LoVo (cell line): ENCODE measurements at regions not wholly inside any gene's neighbourhood (a gene's known extent, or its start where the extent isn't known, plus 50 kb on each side); places are given as distances from the start of the nearest gene placed in this dataset.

Experiments used
- DNase-seq: peaks from one replicate; pipeline ENCODE4 v3.0.0-alpha.2; 2016; ENCODE audit warnings: low spot score

DNA sequence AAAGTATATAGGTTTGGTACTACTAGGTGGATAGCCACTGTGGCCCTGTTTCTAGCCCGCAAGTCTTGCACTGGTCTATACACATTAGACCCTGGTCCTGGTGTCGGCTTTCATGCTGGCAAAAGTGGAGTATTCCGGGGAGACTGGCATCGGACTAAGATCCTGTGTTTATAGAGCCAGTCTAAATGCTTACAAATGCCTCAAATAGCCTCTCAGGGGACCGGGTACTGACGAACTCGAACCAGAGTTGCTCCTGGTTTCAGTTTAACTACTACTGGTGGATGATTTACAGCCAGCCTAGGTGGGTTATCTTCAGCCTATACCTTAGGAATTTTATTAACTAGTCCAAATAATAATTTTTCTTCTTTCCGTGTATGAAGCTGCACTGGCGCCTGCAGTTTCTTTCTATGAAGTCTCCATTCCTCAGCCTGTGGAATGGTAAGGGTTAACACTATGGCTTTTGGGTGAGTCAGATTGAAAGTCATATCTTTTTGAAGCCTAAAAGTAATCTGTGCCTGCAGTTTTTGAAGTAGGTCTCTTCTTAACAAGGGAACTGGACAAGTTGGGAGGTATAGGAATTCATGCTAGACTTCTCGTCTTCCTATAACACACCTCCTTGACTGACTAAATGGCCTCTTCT is 51.3 kb downstream of the OR10H4 start:
- no peak for DNase-seq

DNA sequence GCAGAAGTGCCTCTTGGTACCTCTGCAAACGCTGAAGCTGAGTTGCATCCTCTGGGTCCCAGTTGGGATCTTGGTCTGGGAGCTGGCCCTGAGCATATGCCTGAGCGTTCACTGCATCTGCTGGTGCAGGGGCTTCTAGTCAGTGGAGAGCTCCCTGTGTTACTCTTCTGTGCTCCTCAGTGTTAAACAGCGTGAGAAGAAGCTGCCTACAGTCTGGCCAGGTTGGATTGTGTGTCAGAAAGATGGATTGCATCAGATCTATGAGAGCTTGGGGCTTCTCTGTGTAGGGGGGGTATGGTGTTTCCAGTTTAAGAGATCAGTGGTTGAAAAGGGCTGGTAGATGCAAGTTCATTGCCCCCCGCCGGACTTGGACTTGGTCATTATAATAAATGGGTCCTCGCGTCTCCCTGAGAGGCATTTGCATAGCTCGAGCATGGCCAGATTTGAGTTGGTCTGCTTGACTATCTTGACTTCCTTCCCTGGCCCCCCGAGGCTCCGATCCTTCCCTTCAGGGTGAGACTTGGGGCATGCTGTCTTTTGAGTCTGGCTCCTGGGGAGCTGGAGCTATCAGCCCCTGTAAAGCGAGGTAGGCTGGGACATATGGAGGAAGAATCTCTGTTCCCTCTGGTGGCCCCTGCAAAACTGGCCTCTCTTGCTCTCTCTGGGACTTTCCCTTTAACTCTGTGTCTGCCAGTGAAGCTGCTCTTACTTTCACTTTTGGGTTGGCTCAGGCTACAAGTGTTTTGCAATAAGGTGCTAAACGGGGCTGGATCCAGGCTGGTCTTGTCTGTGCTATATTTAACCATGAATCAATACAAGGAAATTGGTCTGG is 52.9 kb downstream of the OR10H4 start:
- DNase-seq: peak; percentile 22

DNA sequence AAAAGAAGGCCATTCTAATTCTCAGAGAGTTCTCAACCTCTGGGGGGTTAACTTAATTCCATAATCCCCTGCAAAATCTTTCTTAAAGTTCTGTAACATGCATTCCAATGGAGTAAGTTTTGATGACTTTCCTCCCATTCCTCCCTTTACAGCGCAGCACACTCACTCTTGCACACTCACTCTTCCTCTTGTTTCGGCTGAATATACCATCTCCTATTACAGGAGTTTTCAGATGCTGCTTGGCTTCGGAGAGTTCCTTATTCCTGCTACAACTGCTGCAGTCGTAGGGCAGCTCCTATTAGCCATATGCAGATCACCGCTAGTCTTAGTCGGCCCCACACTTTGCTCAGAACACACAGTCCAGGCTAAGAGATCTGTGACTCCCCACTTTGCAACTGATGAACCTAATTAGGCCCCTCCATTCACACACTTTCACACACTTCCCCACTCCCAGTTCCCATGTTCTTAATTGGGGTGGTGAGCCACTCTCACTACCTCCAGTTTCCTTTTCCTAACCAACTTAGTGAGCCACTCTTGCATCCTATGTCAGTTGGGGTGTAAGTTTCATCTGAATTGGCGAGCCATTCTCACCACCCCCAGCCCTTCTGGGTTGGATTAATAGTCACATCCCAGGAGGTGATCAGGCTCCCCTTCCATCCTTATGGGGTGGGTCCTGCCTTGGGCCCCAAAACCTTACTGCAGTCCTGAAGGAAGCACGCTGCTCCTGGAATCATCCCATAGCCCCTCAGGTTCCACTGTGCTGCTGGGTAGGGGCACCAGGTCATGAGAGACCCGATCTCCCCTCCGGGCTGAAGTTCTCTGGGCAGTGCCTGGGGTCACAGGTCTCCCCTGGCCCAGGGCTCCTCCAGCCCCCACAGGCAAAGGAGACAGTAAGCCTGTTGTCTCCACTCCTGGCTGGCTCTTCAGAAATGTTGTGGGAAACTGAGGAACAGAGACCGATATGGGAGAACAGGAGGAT is 53.9 kb downstream of the OR10H4 start:
- no peak for DNase-seq

DNA sequence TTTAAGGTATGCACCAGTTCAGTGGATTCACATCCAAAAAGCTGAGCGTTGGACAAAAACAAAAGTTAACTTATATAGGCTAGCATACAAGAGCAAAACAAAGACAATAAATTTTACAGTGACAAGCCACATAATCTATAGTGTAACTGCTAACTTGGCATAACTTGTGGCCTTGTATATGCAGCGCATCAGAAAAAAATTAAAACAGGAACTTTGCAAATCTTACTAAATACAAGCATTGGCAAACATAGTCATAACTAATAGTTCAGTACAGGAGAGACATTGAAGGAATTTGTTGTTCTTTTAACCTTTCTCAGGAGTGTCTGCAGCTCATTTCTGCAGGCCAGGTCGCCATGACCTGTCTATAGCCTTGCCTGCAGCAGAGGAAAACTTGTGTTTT is 54.6 kb downstream of the OR10H4 start:
- no peak for DNase-seq

DNA sequence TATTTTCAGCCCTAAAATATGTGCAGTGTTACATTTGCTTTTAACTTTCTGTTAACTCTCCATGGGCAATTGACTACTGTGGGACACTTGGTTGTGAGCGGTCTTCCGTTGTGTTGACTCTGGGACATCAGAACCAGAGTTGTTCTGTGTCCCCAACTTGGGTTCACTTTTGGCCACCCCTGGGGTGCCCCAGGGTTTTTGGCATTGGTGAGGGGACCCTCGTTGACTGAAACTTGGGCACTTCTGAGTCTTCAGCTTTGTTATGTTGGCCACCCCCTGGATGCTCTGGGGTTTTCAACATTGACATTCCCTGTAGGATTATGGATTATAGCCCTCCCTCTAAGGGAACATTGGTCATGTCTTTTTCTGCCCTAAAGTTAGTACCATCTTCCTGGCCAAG is 57.1 kb downstream of the OR10H4 start:
- no peak for DNase-seq

DNA sequence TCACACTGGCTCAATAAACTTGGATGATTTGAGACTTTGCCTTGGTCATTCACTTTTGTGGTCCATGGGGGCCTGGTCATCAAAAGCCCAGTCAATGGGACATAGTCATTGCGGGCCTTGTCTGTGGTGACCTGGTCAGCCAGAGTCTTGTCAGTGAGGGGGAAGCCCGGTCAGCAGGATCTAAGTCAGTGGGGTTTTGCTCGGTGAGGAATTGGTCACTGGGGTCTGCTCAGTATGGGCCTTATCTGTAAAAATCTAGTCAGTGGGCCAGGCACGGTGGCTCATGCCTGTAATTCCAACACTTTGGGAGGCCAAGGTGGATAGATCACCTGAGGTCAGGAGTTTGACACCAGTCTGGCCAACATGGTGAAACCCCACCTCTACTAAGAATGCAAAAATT is 63.7 kb upstream of the TPM4 start:
- DNase-seq: no peak

DNA sequence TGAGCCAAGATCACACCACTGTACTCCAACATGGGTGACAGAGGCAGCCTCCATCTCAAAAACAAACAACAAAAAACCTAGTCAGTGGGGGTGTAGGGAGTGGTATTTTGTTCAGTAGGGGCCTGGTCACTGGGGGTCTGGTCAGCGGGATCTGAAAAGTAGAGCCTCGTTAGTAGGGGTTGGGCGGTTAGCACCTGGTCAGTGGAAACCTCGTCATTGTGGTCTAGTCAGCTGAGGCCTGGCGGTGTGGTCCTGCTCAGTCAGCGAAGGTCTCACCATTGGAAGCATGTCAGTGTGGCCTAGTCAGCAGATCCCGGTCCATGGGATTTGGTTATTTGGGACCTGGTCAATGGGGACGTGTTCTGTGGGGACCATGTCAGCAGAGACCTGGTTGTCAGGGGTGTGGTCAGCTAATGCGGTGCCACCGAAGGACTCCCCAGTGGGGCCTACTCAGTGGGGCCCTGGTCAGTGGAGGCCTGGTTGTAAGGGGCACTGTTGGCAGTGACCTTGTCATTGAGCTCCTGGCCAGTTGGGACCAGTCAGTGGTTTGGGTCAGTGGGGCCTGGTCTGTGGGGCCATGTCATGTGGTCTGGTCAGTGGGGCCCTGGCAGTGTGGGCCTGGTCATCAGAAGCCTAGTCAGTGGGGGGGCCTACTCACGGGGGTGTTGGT is 63.0 kb upstream of the TPM4 start:
- no peak for DNase-seq

DNA sequence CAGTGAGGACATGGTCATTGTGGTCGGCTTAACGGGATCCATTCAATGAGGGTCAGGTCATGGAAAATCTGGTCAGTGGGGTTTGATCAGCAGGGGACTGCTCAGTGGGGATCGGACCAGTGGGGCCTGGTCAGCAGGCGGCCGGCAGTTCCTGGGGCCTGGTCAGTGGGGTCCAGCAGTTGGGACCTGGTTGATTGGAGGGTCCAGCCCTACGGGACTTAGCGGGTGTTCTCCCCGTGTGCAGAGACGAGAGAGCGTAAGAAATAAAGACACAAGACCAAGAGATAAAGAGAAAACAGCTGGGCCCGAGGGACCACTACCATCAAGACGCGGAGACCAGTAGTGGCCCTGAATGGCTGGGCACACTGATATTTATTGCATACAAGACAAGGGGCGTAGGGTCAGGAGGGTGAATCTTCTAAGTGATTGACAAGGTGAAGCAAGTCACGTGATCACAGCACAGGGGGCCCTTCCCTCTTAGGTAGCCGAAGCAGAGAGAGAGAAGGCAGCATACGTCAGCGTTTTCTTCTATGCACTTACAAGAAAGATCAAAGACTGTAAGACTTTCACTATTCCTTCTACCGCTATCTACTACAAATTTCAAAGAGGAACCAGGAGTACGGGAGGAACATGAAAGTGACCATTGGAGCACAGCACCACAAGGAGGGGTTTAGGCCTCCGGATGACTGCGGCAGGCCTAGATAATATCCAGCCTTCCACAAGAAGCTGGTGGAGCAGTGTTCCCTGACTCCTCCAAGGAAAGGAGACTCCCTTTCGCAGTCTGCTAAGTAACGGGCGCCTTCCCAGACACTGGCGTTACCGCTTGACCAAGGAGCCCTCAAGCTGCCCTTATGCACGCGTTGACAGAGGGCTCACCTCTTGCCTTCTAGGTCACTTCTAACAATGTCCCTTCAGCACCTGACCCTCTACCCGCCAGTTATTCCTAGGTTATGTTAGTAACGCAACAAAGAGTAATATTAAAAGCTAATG is 62.1 kb upstream of the TPM4 start:
- DNase-seq: no peak

DNA sequence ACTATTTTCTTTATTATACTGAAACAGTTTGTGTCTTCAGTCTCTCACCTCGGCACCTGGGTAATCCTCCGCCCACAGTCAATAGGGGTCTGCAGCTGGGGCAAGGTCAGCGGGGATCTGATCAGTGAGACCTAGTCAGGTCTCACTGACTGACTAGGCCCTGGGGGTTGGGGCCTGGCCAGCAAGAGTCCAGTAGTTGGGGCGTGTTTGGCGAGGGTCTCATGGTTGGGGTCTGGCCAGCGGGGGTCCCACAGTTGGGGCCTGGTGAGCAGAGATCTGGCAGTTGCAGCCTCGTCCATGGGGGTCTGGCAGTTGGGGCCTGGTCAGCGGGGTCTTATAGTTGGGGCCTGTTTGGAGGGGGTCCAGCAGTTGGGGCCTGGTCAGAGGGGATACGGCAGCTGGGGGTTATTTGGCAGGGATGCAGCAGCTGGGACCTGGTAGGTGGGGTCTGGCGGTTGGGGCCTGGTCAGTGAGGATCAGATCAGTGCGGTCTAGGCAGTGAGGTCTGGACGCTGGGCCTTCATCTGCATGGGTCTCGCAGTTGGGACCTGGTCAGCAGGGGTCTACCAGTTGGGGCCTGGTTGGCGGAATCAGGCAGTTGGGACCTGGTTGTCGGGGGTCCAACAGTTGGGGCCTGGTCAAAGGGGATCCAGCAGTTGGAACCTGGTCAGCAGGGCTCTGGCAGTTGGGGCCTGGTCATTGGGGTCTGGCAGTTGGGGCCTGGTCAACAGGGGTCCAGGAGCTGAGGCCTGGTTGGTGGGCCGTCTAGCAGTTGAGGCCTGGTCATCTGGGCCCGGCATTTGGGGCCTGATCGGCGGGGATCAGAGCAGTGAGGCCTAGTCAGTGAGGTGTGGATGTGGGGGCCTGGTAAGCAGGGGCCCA is 61.1 kb upstream of the TPM4 start:
- no peak for DNase-seq

DNA sequence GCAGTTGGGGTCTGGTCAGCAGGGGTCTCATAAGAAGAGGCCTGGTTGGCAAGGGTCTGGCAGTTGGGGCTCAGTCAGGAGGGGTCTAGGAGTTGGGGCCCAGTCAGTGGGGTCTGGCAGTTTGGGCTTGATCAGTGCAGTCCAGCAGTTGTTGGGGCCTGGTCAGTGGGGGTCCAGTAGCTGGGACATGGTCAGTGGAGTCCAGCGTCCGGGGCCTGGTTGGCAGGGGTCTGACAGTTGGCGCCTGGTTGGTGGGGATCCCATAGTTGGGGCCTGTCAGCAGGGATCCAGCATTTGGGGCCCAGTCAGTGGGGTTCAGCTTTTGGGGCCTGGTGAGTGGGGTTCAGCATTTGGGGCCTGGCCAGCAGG is 60.5 kb upstream of the TPM4 start:
- no peak for DNase-seq

DNA sequence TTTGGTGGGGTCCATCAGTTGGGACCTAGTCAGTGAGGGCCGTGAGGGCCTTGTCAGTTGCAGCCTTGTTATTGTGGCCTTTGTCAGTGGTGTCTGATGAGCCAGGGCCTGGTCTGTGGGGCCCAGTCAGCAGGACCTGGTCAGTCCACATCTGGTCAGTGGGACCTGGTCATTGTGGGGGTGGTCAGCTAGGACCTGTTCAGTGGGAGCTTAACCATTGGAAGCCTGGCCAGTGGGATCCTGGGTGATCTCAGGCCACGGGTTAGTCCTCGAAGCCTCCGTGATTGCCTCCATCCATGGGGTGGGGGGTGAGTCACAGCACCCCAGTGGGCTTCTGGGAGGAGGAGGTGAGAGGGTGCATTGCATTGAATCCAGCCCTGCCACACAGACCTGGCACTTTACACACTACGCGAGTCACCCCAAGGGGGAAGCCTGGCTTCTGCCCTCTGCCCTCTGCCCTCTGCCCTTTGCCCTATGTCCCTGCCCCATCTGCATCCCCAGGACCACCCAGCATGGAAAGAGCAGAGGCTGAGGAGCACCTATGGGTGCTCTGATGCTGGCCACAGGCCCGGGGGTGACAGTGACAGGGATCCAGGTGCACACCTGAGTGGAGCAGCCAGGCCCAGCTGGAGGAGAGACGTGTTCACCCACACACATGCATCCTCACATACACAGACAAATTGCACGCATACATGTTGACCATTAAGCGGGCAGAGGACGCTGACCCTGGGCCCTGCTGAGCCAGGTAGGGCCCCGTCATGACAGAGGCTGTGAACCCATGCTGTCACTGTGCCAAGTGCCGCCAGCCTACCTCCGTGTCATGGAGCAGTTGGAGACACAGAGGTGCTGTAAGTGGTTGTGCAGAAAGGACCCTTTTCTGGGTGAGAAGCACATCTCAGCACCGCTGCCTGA is 59.8 kb upstream of the TPM4 start:
- DNase-seq: no peak

DNA sequence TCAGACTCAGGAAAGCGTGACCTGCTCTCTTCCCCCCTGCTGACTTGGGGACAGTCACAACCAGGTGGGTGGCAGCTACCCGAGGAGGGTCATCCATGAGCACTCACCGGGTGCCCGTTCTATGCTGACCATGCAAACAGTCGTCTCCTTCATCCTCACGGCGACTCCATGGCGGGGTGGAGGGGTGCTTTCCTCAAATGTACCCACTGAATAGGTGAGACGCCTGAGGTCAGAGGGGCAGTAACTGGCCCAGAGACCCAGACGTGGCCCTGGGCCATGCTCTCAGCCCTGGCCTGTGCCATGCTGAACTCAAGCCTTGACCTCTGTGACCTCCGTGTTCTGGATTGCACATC is 59.2 kb upstream of the TPM4 start:
- DNase-seq: no peak

DNA sequence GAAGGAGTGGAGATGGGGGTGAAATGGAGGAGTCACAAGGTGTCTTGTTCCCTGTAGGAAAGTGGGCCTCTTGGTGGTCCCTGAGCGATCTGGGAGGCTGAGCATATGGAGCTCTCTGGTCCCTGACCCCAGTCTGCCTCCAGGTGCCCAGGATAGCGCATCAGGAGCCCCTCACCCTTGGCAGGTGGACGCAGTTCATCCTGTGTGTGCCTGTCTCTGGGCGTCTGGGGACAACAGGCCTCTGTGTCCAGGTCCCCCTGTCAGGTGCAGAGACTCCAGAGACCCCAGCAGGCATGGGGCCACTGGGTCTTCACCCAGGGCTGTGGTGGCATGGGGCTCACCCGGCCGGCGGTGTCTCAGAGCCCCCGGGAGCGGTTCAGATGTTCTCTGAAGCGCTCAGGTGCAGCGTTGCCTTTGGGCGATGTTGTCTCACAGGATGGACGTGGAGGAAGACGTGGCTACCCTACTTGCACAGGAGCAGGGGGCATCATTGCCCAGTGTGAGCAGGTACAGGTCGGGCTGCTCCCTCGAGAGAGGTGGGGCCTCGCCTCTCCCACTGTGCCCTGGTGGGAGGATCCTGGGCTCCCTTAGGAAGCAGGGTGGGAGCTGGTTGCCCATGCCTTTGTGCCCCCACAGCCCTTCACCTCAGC is 58.1 kb upstream of the TPM4 start:
- DNase-seq: no peak

DNA sequence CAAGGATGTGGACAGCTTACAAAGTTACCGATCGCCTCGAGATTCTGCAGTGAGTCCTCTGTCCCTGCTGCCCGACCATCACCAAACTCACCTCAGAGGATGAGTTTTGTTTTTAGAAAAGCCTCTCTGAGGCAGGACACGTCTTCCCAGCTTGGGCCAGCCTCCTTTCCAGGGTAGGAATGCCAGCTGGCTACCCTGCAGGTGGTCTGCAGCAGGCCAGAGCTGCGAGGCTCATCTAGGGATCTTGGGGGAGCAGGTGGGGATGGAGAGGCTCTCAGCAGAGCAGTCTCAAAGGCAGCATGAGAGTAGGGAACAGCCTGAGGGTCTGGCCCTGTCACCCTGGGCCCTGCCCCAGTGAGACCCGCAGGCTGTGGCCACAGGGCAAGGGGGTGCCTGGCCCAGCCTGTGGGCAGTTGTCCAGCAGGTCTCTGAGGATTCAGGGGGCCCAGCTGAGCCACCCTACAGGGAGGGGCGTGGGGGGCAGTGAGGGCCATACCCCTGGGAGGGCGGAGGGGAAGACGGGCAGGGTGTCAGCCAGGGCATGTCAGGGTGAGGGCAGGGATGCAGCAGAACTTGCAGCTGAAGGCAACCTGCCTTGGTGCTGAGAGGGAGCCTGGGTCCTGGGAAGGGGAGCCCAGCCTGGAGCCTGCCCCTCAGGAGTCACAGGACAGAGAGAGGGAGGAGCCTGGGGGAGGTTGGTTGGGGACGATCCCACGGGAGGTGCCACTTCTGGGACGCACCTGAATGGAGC is 57.3 kb upstream of the TPM4 start:
- no peak for DNase-seq

DNA sequence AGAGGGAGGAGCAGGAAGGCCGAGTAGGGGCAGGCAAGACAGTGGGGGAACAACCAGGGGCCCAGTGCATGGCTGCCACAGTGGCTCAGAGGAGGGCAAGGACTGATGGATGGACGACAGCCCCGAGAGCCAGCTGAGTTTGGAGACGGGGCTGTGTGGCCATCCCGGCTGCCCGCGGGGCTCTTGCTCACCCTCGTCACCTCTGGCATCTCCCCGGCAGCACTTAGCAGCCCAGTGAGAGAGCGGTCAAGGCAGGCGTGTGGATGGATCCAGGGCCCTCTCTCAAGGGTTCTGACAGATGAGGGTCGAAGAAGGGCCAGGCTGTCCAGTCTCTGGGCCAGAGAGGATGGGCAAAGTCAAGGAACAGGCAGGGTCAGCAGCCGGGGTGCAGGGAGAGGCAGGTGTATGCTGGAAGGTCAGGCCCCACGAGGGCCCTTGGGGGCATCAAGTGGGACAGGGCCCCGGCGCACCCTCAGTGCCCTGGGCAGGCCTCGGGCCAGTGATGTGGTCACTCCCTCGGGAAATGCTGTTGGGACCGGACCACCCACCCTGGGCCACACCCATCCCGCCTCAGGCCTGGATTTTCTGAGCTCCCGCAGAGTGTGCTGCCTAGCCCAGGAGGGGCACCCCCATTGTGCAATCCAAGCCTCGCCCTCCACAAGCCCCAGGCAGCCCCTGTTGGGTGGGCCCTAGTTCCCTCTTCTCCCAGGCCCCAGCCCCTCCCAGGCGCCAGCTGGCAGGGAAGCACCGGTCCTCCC is 56.4 kb upstream of the TPM4 start:
- no peak for DNase-seq

DNA sequence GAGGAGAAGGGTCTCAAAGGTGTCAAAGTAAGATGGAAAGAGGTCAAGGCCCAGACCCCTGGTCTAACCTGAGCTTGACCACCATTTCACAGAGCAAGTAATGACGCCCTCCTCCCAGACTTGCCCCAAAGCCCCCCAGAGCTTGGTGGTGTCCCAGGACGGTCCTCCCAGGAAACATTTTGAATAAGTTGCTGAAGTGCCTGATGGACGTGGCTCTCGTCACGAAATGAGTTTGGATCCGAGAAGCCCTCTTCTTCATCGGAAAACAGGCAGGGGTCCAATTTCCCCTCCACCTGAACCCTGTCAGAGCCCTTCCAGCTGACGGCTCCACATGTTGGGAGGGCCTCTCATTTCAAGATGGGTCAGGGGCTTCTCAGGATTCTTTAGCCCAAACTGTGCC is 54.5 kb upstream of the TPM4 start:
- no peak for DNase-seq

DNA sequence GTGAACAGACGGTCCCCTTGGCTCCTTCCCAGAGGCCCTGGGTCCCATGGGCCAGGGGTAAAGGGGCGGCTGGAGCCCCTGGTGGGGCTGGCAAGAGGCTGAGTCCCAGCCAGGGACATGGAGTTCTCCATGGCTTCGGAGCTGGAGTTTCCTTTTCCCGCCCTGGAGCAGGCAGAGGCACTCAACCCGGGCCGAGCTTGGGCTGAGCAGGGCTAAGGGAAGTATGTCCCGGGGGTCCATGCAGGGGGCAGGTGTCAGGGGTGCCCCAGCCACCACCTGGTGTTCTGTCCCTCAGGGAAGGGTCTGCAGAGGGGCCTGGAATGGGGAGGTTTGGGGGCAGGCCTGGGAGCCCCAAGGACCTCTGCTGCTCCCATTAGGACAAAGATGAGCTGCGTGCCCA is 54.0 kb upstream of the TPM4 start:
- DNase-seq: no peak
